SH-SY5Y (cell line): ENCODE measurements at regions not wholly inside any gene's neighbourhood (a gene's known extent, or its start where the extent isn't known, plus 50 kb on each side); places are given as distances from the start of the nearest gene placed in this dataset.

Source experiments
- GATA2 ChIP-seq: IDR thresholded peaks from 2 replicates; pipeline ENCODE4 v1.6.1; 2011; ENCODE audit warnings: mild to moderate bottlenecking, low read depth, low read length
- GATA3 ChIP-seq: IDR thresholded peaks from 2 replicates; pipeline ENCODE4 v1.6.1; 2011; ENCODE audit warnings: low read depth, mild to moderate bottlenecking, low read length, moderate library complexity

DNA sequence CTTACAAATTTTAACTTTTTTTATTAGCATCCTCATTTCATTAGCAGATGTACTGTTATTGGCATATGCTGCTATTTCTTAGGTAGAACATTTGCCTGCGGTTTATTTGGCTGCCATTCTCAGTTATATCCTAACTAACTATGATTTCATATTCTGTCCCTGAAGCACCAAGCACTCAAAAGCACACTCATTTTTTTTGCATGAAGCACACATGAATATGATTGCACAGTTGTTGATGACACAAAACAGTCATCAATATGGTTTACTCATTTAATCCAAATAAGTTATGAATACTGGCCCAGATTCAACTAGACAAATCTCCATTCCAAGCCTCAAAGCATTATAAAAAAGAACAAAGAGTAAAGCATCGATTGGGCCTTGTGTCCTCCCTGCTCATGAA is 129.4 kb upstream of the CNTNAP5 start:
- TF ChIP-seq GATA2, result no peak
- TF ChIP-seq GATA3, result no peak
